WERI-Rb-1 (cell line): ENCODE measurements at regions not wholly inside any gene's neighbourhood (a gene's known extent, or its start where the extent isn't known, plus 50 kb on each side); places are given as distances from the start of the nearest gene placed in this dataset.
A peak's percentile ranks its signal among the peaks of the same experiment; 100 is the strongest.

Experiments
- DNase-seq: peaks from one replicate; pipeline ENCODE4 v3.0.0-alpha.2; 2020
- H3K27ac ChIP-seq: fragments of 250-450 bp; sonication (Bioruptor Pico); 2 replicates; pipeline ENCODE4 v1.5.1; 2020; ENCODE audit warnings: mild to moderate bottlenecking, moderate library complexity
- H3K27me3 ChIP-seq: fragments of 250-450 bp; sonication (Bioruptor Pico); 2 replicates; pipeline ENCODE4 v1.5.1; 2021; ENCODE audit warnings: mild to moderate bottlenecking, low read depth, moderate library complexity; ENCODE audit not compliant: insufficient read depth, severe bottlenecking
- H3K36me3 ChIP-seq: fragments of 250-450 bp; sonication (Bioruptor Pico); 2 replicates; pipeline ENCODE4 v1.5.1; 2020; ENCODE audit warnings: mild to moderate bottlenecking, moderate library complexity
- H3K4me3 ChIP-seq: 2 replicates; pipeline ENCODE4 v1.5.1; 2011; ENCODE audit warnings: low read depth, mild to moderate bottlenecking, control low read depth, low read length
- H3K9me3 ChIP-seq: fragments of 250-450 bp; sonication (Bioruptor Pico); 2 replicates; pipeline ENCODE4 v1.5.1; 2021; ENCODE audit warnings: mild to moderate bottlenecking, moderate library complexity; ENCODE audit not compliant: severe bottlenecking
- CTCF ChIP-seq: IDR thresholded peaks from 2 replicates; pipeline ENCODE4 v1.5.1; 2011; ENCODE audit warnings: low read depth, mild to moderate bottlenecking, control low read depth, inconsistent platforms, low read length

GRCh38 chr11:119991669-119992068, 146.2 kb downstream of the TRIM29 start:
- H3K36me3 ChIP-seq: no peaks in the 10 kb centered on the region
- peak; percentile 93 for DNase-seq
- no peak overlapping the region for H3K4me3 ChIP-seq
- TF ChIP-seq CTCF: peak; percentile 21; the same call in 1 of the 2 replicates
- H3K27ac ChIP-seq: peak overlapping the region; percentile 46
- H3K9me3 ChIP-seq: no peaks in the 10 kb centered on the region
- no peaks in the 10 kb centered on the region for H3K27me3 ChIP-seq

- H3K36me3 ChIP-seq: no peaks in the 10 kb centered on the region
- H3K9me3 ChIP-seq: no peaks in the 10 kb centered on the region
- H3K27me3 ChIP-seq: no peaks in the 10 kb centered on the region
- peak overlapping the region; percentile 42 for H3K27ac ChIP-seq
- TF ChIP-seq CTCF: no peak
- DNase-seq: no peak
- no peak overlapping the region for H3K4me3 ChIP-seq
Observed at GRCh38 chr11:119991022-119991404, 146.9 kb downstream of the TRIM29 start.

GRCh38 chr11:119990309-119991021, 147.4 kb downstream of the TRIM29 start:
- no peak overlapping the region for H3K4me3 ChIP-seq
- peak overlapping the region; percentile 42; the same call in 1 of the 2 replicates for H3K27ac ChIP-seq
- H3K9me3 ChIP-seq: no peaks in the 10 kb centered on the region
- no peaks in the 10 kb centered on the region for H3K36me3 ChIP-seq
- no peak for DNase-seq
- no peaks in the 10 kb centered on the region for H3K27me3 ChIP-seq
- TF ChIP-seq CTCF: no peak

- peak; percentile 67 for DNase-seq
- no peak for TF ChIP-seq CTCF
- Histone ChIP-seq H3K27ac (no peak overlapping the region; the same call in 1 of the 2 replicates), H3K4me3 (no peak overlapping the region), H3K36me3 (no peaks in the 10 kb centered on the region), H3K27me3 (no peaks in the 10 kb centered on the region), H3K9me3 (no peaks in the 10 kb centered on the region)
Observed at GRCh38 chr11:119989159-119989821, 148.6 kb downstream of the TRIM29 start.

GRCh38 chr11:119985551-119985950, 152.4 kb downstream of the TRIM29 start:
- H3K27me3 ChIP-seq: no peaks in the 10 kb centered on the region
- no peak overlapping the region for H3K27ac ChIP-seq
- H3K9me3 ChIP-seq: no peaks in the 10 kb centered on the region
- H3K36me3 ChIP-seq: no peaks in the 10 kb centered on the region
- no peak for DNase-seq
- no peak for TF ChIP-seq CTCF
- no peak overlapping the region for H3K4me3 ChIP-seq

- H3K9me3 ChIP-seq: no peaks in the 10 kb centered on the region
- H3K27me3 ChIP-seq: no peaks in the 10 kb centered on the region
- DNase-seq: no peak
- H3K36me3 ChIP-seq: no peaks in the 10 kb centered on the region
- TF ChIP-seq CTCF: no peak
- no peak overlapping the region for H3K4me3 ChIP-seq
- H3K27ac ChIP-seq: no peak overlapping the region
Observed at GRCh38 chr11:119983816-119984215, 154.1 kb downstream of the TRIM29 start.
